OCI-LY7 (cell line): ENCODE measurements at regions not wholly inside any gene's neighbourhood (a gene's known extent, or its start where the extent isn't known, plus 50 kb on each side); places are given as distances from the start of the nearest gene placed in this dataset.

ENCODE experiments used
- BruUV-seq: library from RNA; stranded (reverse); fragments of 400-500 nt; replicated peaks from 2 replicates; lab custom pipeline; 2021; lab: Mats Ljungman, UMichigan
- CTCF ChIA-PET: fragments of 300-600 bp; sonication (Branson Sonifier 250); formaldehyde crosslinking; loops from one replicate; lab custom pipeline; 2022; ENCODE audit warnings: antibody characterized with exemption; ENCODE audit not compliant: unreplicated experiment; lab: Charles Lee
- POLR2A ChIA-PET: fragments of 300-600 bp; sonication (Branson Sonifier 250); formaldehyde crosslinking; loops from one replicate; lab custom pipeline; 2022; ENCODE audit warnings: antibody characterized with exemption; lab: Charles Lee
- DNase-seq: peaks from one replicate; pipeline ENCODE4 v3.0.0-alpha.2; 2015; ENCODE audit warnings: low spot score
- H2AFZ ChIP-seq: fragments of 200-600 bp; sonication (generic), shearing (Covaris generic); 2 replicates; pipeline ENCODE4 v1.6.1; 2014; ENCODE audit warnings: mild to moderate bottlenecking, antibody characterized with exemption, low read length, moderate library complexity
- H3K27ac ChIP-seq: fragments of 200-600 bp; sonication (generic); 2 replicates; pipeline ENCODE4 v1.5.1; 2014; ENCODE audit warnings: mixed run types, low read depth, mild to moderate bottlenecking, moderate library complexity, low read length, inconsistent platforms; ENCODE audit not compliant: poor library complexity, severe bottlenecking
- H3K36me3 ChIP-seq: fragments of 200-600 bp; sonication (generic); 2 replicates; pipeline ENCODE4 v1.6.1; 2014; ENCODE audit warnings: mild to moderate bottlenecking, antibody characterized with exemption, low read length, moderate library complexity, mixed read lengths; ENCODE audit not compliant: insufficient read depth
- H3K4me1 ChIP-seq: fragments of 200-600 bp; sonication (generic); 2 replicates; pipeline ENCODE4 v1.5.1; 2014; ENCODE audit warnings: mild to moderate bottlenecking, low read length; ENCODE audit not compliant: insufficient read depth, poor library complexity, severe bottlenecking
- H3K4me2 ChIP-seq: fragments of 200-600 bp; sonication (generic); 2 replicates; pipeline ENCODE4 v1.6.1; 2014; ENCODE audit warnings: mild to moderate bottlenecking, low read length
- H3K4me3 ChIP-seq: fragments of 200-600 bp; sonication (generic); 2 replicates; pipeline ENCODE4 v1.5.1; 2014; ENCODE audit warnings: mild to moderate bottlenecking, low read depth, low read length; ENCODE audit not compliant: poor library complexity, severe bottlenecking
- H3K79me2 ChIP-seq: fragments of 200-600 bp; sonication (generic); 2 replicates; pipeline ENCODE4 v1.6.1; 2016; ENCODE audit warnings: low read depth, mild to moderate bottlenecking, low read length, moderate library complexity, mixed read lengths; ENCODE audit not compliant: insufficient read depth
- H3K9me2 ChIP-seq: fragments of 200-600 bp; sonication (generic); 2 replicates; pipeline ENCODE4 v1.6.1; 2016; ENCODE audit warnings: mild to moderate bottlenecking, low read length, mixed read lengths; ENCODE audit not compliant: insufficient read depth
- H3K9me3 ChIP-seq: fragments of 200-600 bp; sonication (generic); 2 replicates; pipeline ENCODE4 v1.6.1; 2014; ENCODE audit warnings: mild to moderate bottlenecking, mixed run types, low read length, mixed read lengths
- H4K20me1 ChIP-seq: fragments of 200-600 bp; sonication (generic); 2 replicates; pipeline ENCODE4 v1.6.1; 2014; ENCODE audit warnings: mild to moderate bottlenecking, antibody characterized with exemption, low read length, moderate library complexity, mixed read lengths; ENCODE audit not compliant: insufficient read depth
- CTCF ChIP-seq: fragments of 200-600 bp; sonication (generic); conservative IDR thresholded peaks from 2 replicates; pipeline ENCODE4 v1.5.1; 2014; ENCODE audit warnings: mild to moderate bottlenecking, antibody characterized with exemption, low read length, moderate library complexity, mixed read lengths
- EZH2phosphoT487 ChIP-seq: fragments of 200-600 bp; sonication (generic); IDR thresholded peaks from 2 replicates; pipeline ENCODE4 v1.6.1; 2018; ENCODE audit warnings: low read depth, borderline replicate concordance, mild to moderate bottlenecking, mixed run types, antibody characterized with exemption, low read length, moderate library complexity, mixed read lengths
- intact Hi-C: fragments of 100-400 bp; cut with micrococcal nuclease; formaldehyde crosslinking; loops from one replicate; pipeline ENCODE4 v1.10.0; 2022; ENCODE audit not compliant: unreplicated experiment

DNA sequence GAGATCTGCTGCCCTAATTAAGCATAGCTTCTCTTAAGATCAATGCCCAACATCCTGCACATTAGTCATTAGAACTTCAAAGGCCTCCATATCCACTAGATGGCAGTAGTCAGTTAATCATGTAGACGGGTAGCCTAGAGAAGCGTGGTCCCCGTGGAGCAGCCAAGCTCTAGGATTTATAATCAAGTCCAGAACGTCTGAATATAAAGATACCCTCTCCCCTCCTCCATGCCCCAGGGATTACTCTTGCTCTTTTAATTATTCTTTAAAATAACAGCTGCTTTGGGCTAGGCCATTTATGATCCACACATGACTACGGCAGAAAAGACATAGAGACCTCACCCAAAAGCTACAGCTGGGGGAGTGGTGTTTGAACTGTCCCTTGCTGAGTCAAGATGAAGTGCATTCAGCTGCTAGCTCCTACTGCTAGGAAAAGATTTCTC is 327.6 kb upstream of the PLET1 start:
- Histone ChIP-seq H3K36me3 (no peaks in the 10 kb centered on the region), H3K4me3 (no peak overlapping the region), H2AFZ (no peak overlapping the region), H3K9me2 (no peaks in the 10 kb centered on the region), H3K79me2 (no peaks in the 10 kb centered on the region), H4K20me1 (no peaks in the 10 kb centered on the region), H3K4me1 (no peaks in the 10 kb centered on the region), H3K9me3 (no peaks in the 10 kb centered on the region), H3K4me2 (no peak overlapping the region), H3K27ac (no peak overlapping the region)
- TF ChIP-seq EZH2phosphoT487 (no peak), CTCF (peak; percentile 86)
- peak; percentile 68 for DNase-seq
- CTCF ChIA-PET = interaction anchor here (0.6 kb wide), 1 partner anchor 32 kb away, joined by 3 read pairs; no protein-coding TSS in a partner anchor
- POLR2A ChIA-PET = interaction anchor here (0.7 to 1.1 kb wide), 5 partner anchors 23 to 282 kb away, joined by 3 to 4 read pairs (median 3); no protein-coding TSS in a partner anchor
- BruUV-seq = no TSS peak
- intact Hi-C loops = loop anchor here (2.0 to 10.0 kb wide), 4 partner anchors 207 to 699 kb away; no protein-coding TSS in a partner anchor

GRCh38 chr11:112589155-112589554 is 328.5 kb upstream of the PLET1 start:
- ChIA-PET POLR2A (interaction anchor here (0.6 to 1.1 kb wide), 2 partner anchors 11 to 24 kb away, joined by 3 read pairs; no protein-coding TSS in a partner anchor), CTCF (interaction anchor here (0.6 kb wide), 1 partner anchor 32 kb away, joined by 3 read pairs; no protein-coding TSS in a partner anchor)
- no peak overlapping the region for H3K4me2 ChIP-seq
- DNase-seq = no peak
- no peaks in the 10 kb centered on the region for H3K79me2 ChIP-seq
- no peaks in the 10 kb centered on the region for H4K20me1 ChIP-seq
- no peaks in the 10 kb centered on the region for H3K36me3 ChIP-seq
- no peaks in the 10 kb centered on the region for H3K9me2 ChIP-seq
- H3K27ac ChIP-seq = no peak overlapping the region
- TF ChIP-seq EZH2phosphoT487 (no peak), CTCF (no peak)
- intact Hi-C loops = loop anchor here (2.0 to 10.0 kb wide), 4 partner anchors 206 to 698 kb away; no protein-coding TSS in a partner anchor
- H3K9me3 ChIP-seq = no peaks in the 10 kb centered on the region
- no peak overlapping the region for H2AFZ ChIP-seq
- no TSS peak for BruUV-seq
- H3K4me3 ChIP-seq = no peak overlapping the region
- no peaks in the 10 kb centered on the region for H3K4me1 ChIP-seq

- Histone ChIP-seq H3K36me3 (no peaks in the 10 kb centered on the region), H3K79me2 (no peaks in the 10 kb centered on the region), H3K9me3 (no peaks in the 10 kb centered on the region), H4K20me1 (no peaks in the 10 kb centered on the region), H3K4me2 (no peak overlapping the region), H2AFZ (no peak overlapping the region), H3K4me1 (no peaks in the 10 kb centered on the region), H3K9me2 (no peaks in the 10 kb centered on the region), H3K4me3 (no peak overlapping the region), H3K27ac (no peak overlapping the region)
- intact Hi-C loops = no loop called here
- ChIA-PET POLR2A (no interaction called here), CTCF (no interaction called here)
- no peak for TF ChIP-seq EZH2phosphoT487
- no peak for TF ChIP-seq CTCF
- BruUV-seq = no TSS peak
- DNase-seq = no peak
Measured at GRCh38 chr11:112590764-112591163, 330.1 kb upstream of the PLET1 start.
